GM18858 (cell line): ENCODE measurements at regions not wholly inside any gene's neighbourhood (a gene's known extent, or its start where the extent isn't known, plus 50 kb on each side); places are given as distances from the start of the nearest gene placed in this dataset.

Experiments
- ATAC-seq: cut with Tn5 transposase; IDR thresholded peaks from one replicate; pipeline ENCODE4 v1.9.1; 2021; ENCODE audit not compliant: unreplicated experiment

DNA sequence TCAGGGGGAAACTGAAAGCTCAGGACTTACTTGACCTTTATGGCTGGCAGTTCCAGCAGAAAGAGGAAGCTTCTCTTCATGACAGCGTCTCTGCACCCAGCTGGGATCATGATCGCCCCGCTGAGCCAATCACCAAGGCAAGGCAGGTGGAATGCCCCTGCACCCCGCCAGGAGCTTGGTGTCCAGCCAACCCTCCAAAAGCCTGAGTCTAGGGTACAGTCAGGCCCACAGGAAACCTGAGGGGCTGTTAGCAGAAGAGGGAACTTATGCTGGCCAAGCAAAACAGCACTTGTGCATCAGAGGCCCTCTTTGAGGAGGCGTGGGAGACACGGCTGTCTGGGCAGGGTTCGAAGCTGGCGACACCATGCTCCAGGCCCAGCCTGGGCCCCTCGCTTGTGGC lies 188.3 kb upstream of the GMDS start:
- no peak for ATAC-seq

GRCh38 chr6:2433266-2433665 lies 187.9 kb upstream of the GMDS start:
- no peak for ATAC-seq

GRCh38 chr6:2432292-2432691 lies 186.9 kb upstream of the GMDS start:
- ATAC-seq: no peak

DNA sequence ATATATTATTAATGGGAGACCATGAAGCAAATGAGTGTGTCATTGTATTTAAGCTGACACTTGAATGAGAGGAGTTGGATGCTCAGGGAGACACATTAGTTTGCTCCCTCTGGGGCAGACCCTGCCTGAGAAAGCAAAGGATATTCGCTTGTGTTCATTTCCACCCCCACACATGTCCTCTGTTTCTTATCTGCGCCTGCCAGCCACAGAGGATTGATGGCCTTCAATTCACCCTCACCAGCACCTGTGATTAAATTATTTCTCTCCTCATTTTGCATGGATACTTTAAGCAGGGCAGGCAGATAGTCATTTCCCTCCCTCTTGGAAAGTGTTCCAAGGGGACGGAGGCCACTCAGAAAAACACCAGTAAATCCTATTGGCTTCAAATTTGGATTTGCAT lies 185.2 kb upstream of the GMDS start:
- no peak for ATAC-seq

GRCh38 chr6:2429460-2429859 lies 184.1 kb upstream of the GMDS start:
- ATAC-seq: no peak

DNA sequence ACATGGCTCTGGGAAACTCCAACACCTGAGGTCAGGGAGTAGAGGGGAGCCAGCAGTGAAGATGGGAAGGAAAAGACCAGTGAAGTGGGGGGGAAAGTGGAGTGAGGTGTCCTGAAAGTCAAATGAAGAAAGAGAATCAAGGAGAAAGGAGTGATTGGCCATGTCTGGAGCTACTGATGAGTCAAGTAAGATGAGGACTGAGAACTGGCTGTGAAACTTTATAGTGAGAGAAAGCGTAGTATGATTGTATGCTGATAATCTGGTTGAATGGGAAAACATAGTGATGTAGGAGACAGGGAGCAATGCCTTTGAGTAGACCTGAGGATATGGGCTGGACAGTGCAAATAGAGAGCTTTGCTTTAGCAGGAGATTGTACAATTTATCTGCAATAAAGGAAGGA lies 183.6 kb upstream of the GMDS start:
- no peak for ATAC-seq

GRCh38 chr6:2426561-2427340 lies 181.3 kb upstream of the GMDS start:
- ATAC-seq: no peak

GRCh38 chr6:2416128-2416712 lies 170.8 kb upstream of the GMDS start:
- no peak for ATAC-seq

DNA sequence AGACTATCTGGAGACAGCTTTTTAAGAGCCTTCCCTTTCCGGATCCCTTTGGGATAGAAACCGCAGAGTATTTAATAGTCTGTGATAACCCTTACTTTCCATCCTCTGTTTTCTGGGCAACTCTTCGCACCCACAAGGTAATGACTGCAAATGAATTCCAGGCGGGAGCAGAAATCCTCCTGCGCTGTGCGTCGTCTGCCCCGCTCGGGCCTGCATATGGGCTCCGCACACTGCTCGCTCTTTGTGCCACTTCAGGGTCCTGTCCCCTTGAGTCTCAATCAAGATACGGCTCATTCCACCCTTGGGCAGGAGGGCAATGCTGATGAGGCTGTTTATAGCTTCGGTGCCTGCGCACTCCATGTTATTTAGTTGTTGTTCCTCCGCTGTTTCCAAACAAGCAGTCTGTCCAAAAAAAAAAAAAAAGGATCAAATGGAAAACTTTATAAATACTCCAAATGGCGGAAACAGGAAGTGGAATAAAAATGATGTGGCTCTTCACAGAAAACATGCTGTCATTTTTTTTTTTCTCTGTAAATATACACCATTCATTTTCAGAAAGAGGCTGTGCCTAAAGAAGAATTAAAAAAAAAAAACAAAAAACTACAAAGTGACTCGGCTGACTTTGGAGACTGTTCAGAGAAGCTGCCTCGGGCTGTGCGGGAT lies 169.6 kb upstream of the GMDS start:
- no peak for ATAC-seq

DNA sequence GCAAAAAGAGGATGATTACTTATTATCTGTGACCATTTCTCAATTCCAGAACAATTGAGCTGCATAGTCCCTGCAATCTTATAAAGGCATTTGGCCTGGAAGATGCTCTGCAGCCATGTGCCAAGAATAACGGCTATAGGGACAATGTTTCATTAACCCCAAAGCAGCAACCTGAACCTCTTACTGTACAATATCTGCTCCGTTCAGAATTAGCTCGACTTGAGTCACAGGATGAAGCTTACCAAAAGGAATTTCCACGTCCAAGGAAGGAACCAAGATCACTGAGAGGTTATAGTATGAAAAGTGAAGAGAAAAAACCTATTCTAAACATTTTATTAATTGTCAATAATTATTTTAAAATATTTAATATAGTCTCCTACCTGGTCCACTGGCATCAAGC lies 167.3 kb upstream of the GMDS start:
- no peak for ATAC-seq

- ATAC-seq: no peak
Measured at GRCh38 chr6:2410656-2411380, 165.4 kb upstream of the GMDS start.

DNA sequence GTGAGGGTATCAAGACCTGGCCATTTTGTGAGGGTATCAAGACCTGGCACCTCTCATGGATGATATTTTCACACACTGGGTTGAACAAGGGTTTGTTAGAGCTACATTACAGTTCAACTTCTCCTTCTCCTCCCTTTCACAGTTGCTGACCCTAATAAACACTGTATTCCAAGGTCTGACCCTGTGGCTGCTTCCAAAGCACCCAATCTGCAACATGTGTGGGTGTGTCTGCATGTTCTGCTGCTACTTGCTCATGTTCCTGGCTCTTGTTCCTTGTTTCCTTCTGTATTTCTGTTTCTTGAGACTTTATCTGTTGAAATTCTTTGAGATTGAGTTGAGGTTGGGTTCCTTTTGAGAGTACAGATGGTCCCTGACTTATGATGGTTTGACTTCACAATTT lies 162.1 kb upstream of the GMDS start:
- no peak for ATAC-seq

GRCh38 chr6:2404211-2404929 lies 159.0 kb upstream of the GMDS start:
- no peak for ATAC-seq

DNA sequence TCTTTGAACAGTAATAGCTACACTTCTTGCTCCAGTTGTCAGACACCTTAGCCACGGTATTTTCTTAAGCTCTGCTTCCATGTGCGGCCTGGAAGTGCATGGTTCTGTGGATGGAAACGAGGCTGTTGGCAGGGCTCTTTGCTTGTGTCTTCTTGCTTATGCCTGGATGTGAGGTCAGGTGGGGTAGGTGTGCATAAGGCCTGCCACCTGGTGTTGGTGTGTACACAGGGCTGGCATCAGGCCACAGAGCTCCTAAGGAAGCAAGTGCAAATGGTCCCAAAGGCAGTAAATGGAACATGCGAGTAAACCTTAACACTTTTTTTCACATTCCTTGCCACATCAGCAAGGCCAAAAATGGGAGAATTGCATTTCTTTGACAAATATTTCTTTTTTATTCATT lies 158.1 kb upstream of the GMDS start:
- no peak for ATAC-seq

GRCh38 chr6:2396846-2397630 lies 151.6 kb upstream of the GMDS start:
- ATAC-seq: no peak

- no peak for ATAC-seq
Measured at GRCh38 chr6:2396042-2396657, 150.7 kb upstream of the GMDS start.

- no peak for ATAC-seq
Measured at GRCh38 chr6:2388554-2389324, 143.3 kb upstream of the GMDS start.

DNA sequence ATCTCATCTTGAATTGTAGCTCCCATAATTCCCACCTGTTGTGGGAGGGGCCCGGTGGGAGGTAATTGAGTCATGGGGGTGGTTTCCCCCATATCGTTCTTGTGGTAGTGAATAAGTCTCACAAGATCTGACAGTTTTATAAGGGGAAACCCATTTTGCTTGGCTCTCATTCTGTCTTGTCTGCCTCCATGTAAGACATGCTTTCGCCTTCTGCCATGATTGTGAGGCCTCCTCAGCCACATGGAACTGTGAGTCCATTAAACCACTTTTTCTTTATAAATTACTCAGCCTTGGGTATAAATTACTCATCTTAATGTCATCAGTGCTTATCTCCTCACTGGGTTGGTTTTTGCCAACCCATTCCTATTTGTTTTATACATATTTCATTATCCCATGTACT lies 142.0 kb upstream of the GMDS start:
- no peak for ATAC-seq

DNA sequence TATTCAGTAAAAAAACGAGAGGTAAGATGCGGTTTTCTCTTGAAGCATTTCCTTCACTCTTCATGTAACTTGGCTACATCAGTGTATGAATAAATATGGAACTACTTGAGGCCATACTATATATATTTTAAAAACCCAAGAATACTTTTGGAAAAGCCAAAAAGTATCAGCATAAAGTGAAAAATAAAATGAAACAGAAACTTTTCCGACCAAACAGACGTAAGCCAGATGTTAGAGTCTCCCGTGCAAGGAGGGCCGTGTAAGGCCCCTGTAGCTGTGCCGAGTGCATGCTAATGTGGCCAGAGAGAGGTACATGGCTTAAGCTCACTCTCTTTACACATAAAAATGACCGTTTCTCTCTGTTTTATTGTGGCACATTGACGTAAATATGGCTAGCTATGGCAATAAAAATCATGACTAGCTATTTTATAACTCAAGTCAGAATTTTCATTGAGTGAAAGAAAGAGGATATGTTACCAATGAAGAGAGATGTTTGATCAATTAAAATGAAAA lies 140.1 kb upstream of the GMDS start:
- ATAC-seq: no peak
